ENCODE measurements at regions not wholly inside any gene's neighbourhood (a gene's known extent, or its start where the extent isn't known, plus 50 kb on each side); places are given as distances from the start of the nearest gene placed in this dataset.

DNA sequence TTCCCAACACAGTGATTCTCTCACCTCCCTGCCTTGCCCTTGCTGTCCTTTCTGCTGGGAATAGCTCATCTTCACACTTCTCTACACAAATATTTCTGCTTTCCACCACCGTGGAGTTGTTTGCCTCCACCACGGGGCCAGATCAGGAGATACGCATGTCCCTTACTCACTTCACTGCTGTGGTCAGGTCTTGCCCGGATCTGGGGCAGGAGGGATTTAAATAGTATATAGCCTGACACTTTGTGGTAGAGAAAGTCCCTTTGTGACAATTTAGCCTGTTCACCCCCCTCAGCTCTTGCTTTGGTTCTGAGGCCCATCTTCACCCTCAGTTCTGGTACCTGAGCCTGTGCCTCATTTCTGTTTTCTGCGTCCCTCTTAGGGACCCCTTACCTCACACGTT lies 92.6 kb upstream of the PREP start:
- intact Hi-C loops (cut with micrococcal nuclease): no loop called here
- H3K27ac Mint-ChIP-seq: no peak overlapping the region
- H3K9me3 ChIP-seq (replicated peaks in 1 of 2; ENCODE audit: control insufficient read depth in 1 of 2, insufficient read depth in 1 of 2, low read length in 2 of 2): no peaks in the 10 kb centered on the region
- DNase-seq: no peak
- no peak overlapping the region for H3K4me3 ChIP-seq (replicated peaks in 1 of 3; ENCODE audit: low read depth in 2 of 3, low read length in 3 of 3)
- H3K36me3 Mint-ChIP-seq: no peaks in the 10 kb centered on the region
- no peaks in the 10 kb centered on the region for H3K4me1 ChIP-seq (ENCODE audit: control insufficient read depth in 1 of 2, insufficient read depth in 2 of 2, low read length in 2 of 2)
- no peaks in the 10 kb centered on the region for H3K27me3 ChIP-seq (ENCODE audit: control insufficient read depth in 2 of 2, insufficient read depth in 2 of 2, low read length in 2 of 2)
- H3K36me3 ChIP-seq (replicated peaks in 1 of 2; ENCODE audit: control insufficient read depth in 1 of 2, insufficient read depth in 2 of 2, low read length in 2 of 2): no peaks in the 10 kb centered on the region
- no peak overlapping the region for H2AFZ ChIP-seq (ENCODE audit: insufficient read depth, low read depth, low read length, poor library complexity, severe bottlenecking)
- H3K4me1 Mint-ChIP-seq: no peaks in the 10 kb centered on the region
- H3K9ac ChIP-seq (ENCODE audit: insufficient read depth, low read length, poor library complexity, severe bottlenecking): no peak overlapping the region
- H3K4me3 Mint-ChIP-seq: no peak overlapping the region
- 100% methylated on average over 2 of the region's 6 CpGs for WGBS (ENCODE audit: insufficient coverage)
- H4K20me1 ChIP-seq (ENCODE audit: insufficient read depth, low read length): no peaks in the 10 kb centered on the region
- TF ChIP-seq CTCF (IDR thresholded peaks at IDR 0.05): no peak
- H3K9me3 Mint-ChIP-seq: no peaks in the 10 kb centered on the region
- no peaks in the 10 kb centered on the region for H3K79me2 ChIP-seq (ENCODE audit: insufficient read depth, low read length)
- H3K4me2 ChIP-seq (replicated peaks; ENCODE audit: extremely low read depth, low read length, poor library complexity, severe bottlenecking): no peak overlapping the region
- peaks cover 0 to 6% (median 0%) of the 10 kb centered on the region in 3 donors for H3K27me3 Mint-ChIP-seq (ENCODE audit: low read depth in 3 of 3)
- no peak overlapping the region for H3K27ac ChIP-seq (ENCODE audit: low read depth in 1 of 2, low read length in 2 of 2)

GRCh38 chr6:105494688-105495087 lies 91.8 kb upstream of the PREP start:
- H3K4me1 Mint-ChIP-seq: peaks cover 5% of the 10 kb centered on the region
- Histone ChIP-seq H3K36me3 (replicated peaks in 1 of 2; ENCODE audit: control insufficient read depth in 1 of 2, insufficient read depth in 2 of 2, low read length in 2 of 2) (no peaks in the 10 kb centered on the region), H3K9me3 (replicated peaks in 1 of 2; ENCODE audit: control insufficient read depth in 1 of 2, insufficient read depth in 1 of 2, low read length in 2 of 2) (no peaks in the 10 kb centered on the region), H3K4me2 (replicated peaks; ENCODE audit: extremely low read depth, low read length, poor library complexity, severe bottlenecking) (no peak overlapping the region), H2AFZ (ENCODE audit: insufficient read depth, low read depth, low read length, poor library complexity, severe bottlenecking) (no peak overlapping the region), H3K27me3 (ENCODE audit: control insufficient read depth in 2 of 2, insufficient read depth in 2 of 2, low read length in 2 of 2) (no peaks in the 10 kb centered on the region), H3K27ac (ENCODE audit: low read depth in 1 of 2, low read length in 2 of 2) (no peak overlapping the region), H3K79me2 (ENCODE audit: insufficient read depth, low read length) (no peaks in the 10 kb centered on the region), H3K4me1 (ENCODE audit: control insufficient read depth in 1 of 2, insufficient read depth in 2 of 2, low read length in 2 of 2) (peaks cover 6 to 7% of the 10 kb centered on the region in 2 donors), H3K9ac (ENCODE audit: insufficient read depth, low read length, poor library complexity, severe bottlenecking) (no peak overlapping the region), H3K4me3 (replicated peaks in 1 of 3; ENCODE audit: low read depth in 2 of 3, low read length in 3 of 3) (no peak overlapping the region), H4K20me1 (ENCODE audit: insufficient read depth, low read length) (no peaks in the 10 kb centered on the region)
- peaks cover 0 to 6% (median 0%) of the 10 kb centered on the region in 3 donors for H3K27me3 Mint-ChIP-seq (ENCODE audit: low read depth in 3 of 3)
- no peaks in the 10 kb centered on the region for H3K9me3 Mint-ChIP-seq
- H3K4me3 Mint-ChIP-seq: no peak overlapping the region
- no peak overlapping the region for H3K27ac Mint-ChIP-seq
- no peaks in the 10 kb centered on the region for H3K36me3 Mint-ChIP-seq
- TF ChIP-seq CTCF (IDR thresholded peaks at IDR 0.05): no peak
- WGBS (ENCODE audit: insufficient coverage): 96% methylated on average over 4 of the region's 5 CpGs
- intact Hi-C loops (cut with micrococcal nuclease): no loop called here
- DNase-seq: no peak
